NCI-H69 (cell line): ENCODE measurements at regions not wholly inside any gene's neighbourhood (a gene's known extent, or its start where the extent isn't known, plus 50 kb on each side); places are given as distances from the start of the nearest gene placed in this dataset.
A peak's percentile ranks its signal among the peaks of the same experiment; 100 is the strongest.
"Not testable (repeated sequence)": the region's sequence is repeated elsewhere in the genome, so short reads cannot be mapped to it uniquely, and the experiment has no call there.

Source experiments
- DNase-seq: peaks from one replicate; lab custom pipeline; 2025; lab: John Stamatoyannopoulos, UW

DNA sequence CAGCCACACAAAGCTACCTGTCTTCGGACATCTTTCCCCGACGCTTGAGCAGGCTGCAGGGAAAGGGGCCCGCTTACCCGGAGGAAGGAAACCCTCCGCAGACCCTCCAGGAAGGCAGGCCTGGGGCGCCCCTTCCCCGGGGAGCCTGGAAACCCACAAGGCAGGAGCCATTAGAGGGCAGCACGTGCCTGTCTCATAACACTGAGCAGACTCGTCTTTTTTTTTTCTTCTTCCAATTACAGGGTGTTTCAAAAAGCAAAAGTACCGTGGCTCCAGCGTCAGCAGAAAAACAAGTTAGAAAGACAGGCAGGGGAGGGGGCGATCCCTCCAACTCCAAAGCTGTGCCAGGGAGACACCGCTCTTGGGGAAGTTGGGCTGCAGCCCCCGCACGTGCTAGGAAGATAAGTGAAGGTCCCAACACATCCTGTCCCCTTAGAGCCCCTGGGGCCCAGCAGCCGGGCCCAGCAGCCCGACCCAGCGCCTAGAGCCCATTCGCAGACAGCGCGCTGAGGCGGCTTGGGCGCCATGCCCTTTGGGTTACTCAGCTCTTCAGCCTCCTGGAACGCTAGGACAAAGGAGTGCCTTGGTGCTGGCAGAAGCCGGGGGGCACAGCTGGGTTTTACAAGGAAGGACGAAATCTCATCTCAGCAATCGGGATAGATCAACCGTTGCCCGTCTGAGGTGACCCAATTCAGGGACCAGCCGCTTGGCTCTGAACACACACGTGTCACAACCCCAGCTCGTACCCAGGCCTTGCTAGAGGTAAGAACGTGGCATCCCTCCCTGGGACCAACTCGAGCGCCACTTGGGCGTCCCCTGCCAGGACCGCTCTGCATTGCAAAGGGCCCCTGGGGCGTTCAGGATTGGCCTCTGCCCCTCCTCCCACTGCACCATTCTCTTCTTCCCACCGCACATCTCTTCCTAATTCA lies 136.3 kb downstream of the LY86 start:
- DNase-seq = peak; percentile 65

DNA sequence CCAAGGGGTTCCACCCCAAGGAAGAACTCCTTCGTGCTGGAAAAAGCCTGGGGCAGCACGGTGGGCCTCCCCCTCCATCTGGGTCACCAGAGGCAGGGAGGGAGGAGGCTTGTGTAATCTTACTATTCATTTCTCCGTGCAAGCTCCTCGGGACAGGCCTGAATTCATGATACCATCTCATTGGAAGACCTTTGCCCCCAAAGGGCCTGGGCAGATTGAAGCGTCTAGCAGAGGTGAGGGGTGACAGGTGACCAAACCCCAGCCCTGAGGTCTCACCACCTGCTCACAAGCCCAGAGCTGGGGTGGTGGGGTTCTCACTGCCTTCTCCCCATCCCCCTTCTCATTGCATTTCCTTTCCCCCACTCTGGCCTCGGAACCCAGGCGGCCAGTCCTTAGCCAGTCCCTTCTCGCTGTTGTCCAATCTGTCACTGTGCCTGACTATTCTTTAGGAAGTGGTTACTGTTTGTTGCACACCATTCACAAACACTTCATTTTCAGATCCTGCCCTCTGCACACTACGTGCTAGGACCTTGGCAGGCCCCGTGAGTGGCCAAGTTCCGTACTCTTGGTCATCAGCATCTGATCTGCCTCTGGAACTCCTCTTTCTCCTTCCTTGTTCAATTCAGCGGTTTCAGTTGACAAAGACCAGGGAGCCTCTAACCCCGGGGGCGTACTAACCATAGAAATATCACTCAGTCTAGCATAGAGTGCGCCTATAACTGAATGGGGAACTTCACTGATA lies 137.1 kb downstream of the LY86 start:
- DNase-seq = no peak

GRCh38 chr6:6728169-6728941 lies 139.8 kb downstream of the LY86 start:
- peak; percentile 10 for DNase-seq

- DNase-seq = no peak
Observed at GRCh38 chr6:6729971-6730370, 141.5 kb downstream of the LY86 start.

DNA sequence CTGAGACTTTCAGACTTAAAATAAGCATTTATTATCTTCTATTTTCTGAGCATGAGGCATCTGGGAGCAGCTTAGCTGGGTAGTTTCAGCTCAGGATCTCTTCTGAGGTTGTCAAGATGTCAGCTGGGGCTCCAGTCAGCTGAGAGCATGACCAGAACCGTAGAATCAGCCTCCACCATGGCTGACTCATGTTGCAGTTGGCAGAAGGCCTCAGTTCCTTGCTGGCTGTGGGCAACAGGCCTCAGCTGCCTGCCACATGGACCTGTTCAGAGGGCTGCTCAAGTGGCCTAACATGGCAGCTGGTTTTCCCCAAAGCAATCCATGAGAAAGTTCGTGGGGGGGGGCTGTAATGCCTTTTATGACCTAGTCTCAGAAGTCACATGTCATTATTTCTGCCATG lies 142.3 kb downstream of the LY86 start:
- DNase-seq = no peak

- no peak for DNase-seq
Observed at GRCh38 chr6:6734479-6735465, 146.3 kb downstream of the LY86 start.

- no peak for DNase-seq
Observed at GRCh38 chr6:6736791-6737654, 148.5 kb downstream of the LY86 start.

DNA sequence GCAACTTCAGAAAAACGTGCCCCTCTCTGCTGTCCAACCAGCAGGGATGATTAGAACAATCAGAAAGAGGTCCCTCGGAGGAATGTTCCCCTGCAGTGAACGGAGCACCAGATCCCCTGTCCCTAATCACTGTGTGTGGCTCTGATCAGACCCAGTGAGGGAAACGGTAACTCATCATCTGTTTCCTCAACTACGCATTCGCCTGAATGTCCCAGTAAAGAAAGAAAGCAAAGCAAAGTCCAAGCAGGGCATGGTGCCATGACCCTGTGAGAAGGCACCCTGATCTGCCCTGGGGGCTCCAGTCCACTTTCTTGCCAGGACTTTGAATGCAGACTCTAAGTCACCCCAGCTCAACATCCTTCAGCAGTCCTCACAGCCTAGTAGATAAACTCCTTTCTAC lies 149.2 kb downstream of the LY86 start:
- DNase-seq = no peak

- DNase-seq = no peak
Observed at GRCh38 chr6:6738108-6738507, 149.6 kb downstream of the LY86 start.

- no peak for DNase-seq
Observed at GRCh38 chr6:6738922-6739716, 150.6 kb downstream of the LY86 start.

DNA sequence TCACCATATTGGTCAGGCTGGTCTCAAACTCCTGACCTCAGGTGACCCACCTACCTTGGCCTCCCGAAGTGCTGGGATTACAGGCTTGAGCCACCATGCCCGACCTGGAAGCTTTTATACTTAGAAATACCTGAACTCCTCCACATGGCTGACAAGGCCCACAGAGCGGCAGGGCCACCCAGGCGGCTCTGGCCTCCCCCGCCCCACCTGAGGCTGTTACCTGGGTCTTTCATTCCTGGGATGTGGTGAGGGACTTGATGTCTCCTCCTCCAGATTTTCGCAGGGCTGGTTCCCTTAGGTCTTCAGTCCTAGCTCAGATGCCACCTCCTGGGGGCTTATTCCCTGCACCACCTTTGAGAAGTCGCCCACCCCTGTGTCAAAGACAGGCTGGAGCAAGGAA lies 152.1 kb downstream of the LY86 start:
- DNase-seq = no peak

GRCh38 chr6:6741264-6741663 lies 152.7 kb downstream of the LY86 start:
- peak; percentile 37 for DNase-seq

- no peak for DNase-seq
Observed at GRCh38 chr6:6742535-6742934, 154.0 kb downstream of the LY86 start.

DNA sequence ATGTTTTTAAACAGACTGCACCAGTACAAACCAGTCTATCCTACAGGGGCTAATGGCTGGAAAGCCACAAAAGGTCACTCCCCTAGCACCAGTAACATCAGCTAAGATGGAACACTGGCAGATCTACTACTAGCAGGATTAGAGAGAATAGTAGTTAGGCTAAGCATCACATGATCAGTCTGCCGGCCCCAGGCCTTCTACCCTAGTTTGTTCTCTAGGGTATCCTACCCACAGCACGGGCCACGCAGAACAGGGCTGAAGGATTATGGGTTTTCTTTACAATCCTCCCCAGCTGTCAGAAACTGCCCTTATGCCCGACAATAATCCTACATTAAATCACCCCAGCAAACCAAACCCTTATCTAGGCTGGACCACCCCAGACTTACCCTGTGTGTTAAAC lies 156.0 kb downstream of the LY86 start:
- no peak for DNase-seq

- not testable (repeated sequence) for DNase-seq
Observed at GRCh38 chr6:6745637-6746332, 157.3 kb downstream of the LY86 start.

- DNase-seq = no peak
Observed at GRCh38 chr6:6746333-6746969, 157.9 kb downstream of the LY86 start.

GRCh38 chr6:6746970-6747338 lies 158.4 kb downstream of the LY86 start:
- DNase-seq = no peak

GRCh38 chr6:6747371-6747770 lies 158.9 kb downstream of the LY86 start:
- no peak for DNase-seq
